Ovary (tissue), 7 donors: ENCODE measurements at regions not wholly inside any gene's neighbourhood (a gene's known extent, or its start where the extent isn't known, plus 50 kb on each side); places are given as distances from the start of the nearest gene placed in this dataset.

Source experiments
- DNase-seq, 5 donors: peaks; one replicate each; pipeline ENCODE4 v3.0.0-alpha.2; 2019 to 2020
- H3K27ac ChIP-seq, 2 donors: fragments of 200-600 bp; one replicate each; pipeline versions ENCODE4 v1.5.1 to v1.8.0; 2019 to 2022
- H3K27me3 ChIP-seq: fragments of 200-600 bp; one replicate; pipeline ENCODE4 v1.8.0; 2022
- H3K36me3 ChIP-seq: fragments of 200-600 bp; sonication (generic); one replicate; pipeline ENCODE4 v1.5.1; 2019
- H3K4me1 ChIP-seq: one replicate; pipeline ENCODE4 v1.8.1; 2013; ENCODE audit warnings: mild to moderate bottlenecking, moderate library complexity; ENCODE audit not compliant: insufficient read depth
- H3K4me3 ChIP-seq: fragments of 200-600 bp; sonication (generic); one replicate; pipeline ENCODE4 v1.5.1; 2017
- H3K9me3 ChIP-seq, 2 donors: fragments of 200-600 bp in 1 of 2; sonication (generic) in 1 of 2; one replicate each; pipeline versions ENCODE4 v1.5.1 to v1.8.1; 2013 to 2019; ENCODE audit warnings: mild to moderate bottlenecking in 1 of 2, moderate library complexity in 1 of 2
- EP300 ChIP-seq: sonication (generic); formaldehyde crosslinking; IDR thresholded peaks from one replicate; pipeline ENCODE4 v1.6.1; 2017; ENCODE audit warnings: antibody characterized with exemption
- POLR2A ChIP-seq: fragments of 450-650 bp; IDR thresholded peaks from one replicate; pipeline ENCODE4 v1.6.1; 2017; ENCODE audit warnings: antibody characterized with exemption, mild to moderate bottlenecking, moderate library complexity
- WGBS, 3 donors: extraction: QIAGEN DNeasy Blood & Tissue Kit in 1 of 3; methylation state at CpG; one replicate each; pipeline versions ENCODE4 v1.1.5 to v1.1.7; 2013 to 2017; 5-methylcytosine and 5-hydroxymethylcytosine counted together
- intact Hi-C, 4 donors: fragments of 100-400 bp; cut with DNase I; formaldehyde crosslinking; loops; one replicate each; pipeline versions ENCODE4 v1.11.0 to v1.15.1; 2022 to 2023
- TF ChIP-seq, protein P1 (sequence below), 3 donors: fragments of 450-650 bp in 2 of 3; fragments of 200-600 bp in 1 of 3; IDR thresholded peaks; one replicate each; pipeline versions ENCODE4 v1.5.1 to v1.8.0; 2016 to 2022; ENCODE audit warnings: antibody characterized with exemption in 3 of 3, mild to moderate bottlenecking in 1 of 3
- donor health status: DM: no; HTN: no; CAD: no; lungs with moderate emphysema.
- donor health status: DM: no; HTN: no; CAD: no.
- donor health status: Bipolar disorder and iron deficiency.
- donor health status: DM: no; HTN: no; CAD: no.
- donor health status: DM: yes; HTN: yes; CAD: no.

DNA sequence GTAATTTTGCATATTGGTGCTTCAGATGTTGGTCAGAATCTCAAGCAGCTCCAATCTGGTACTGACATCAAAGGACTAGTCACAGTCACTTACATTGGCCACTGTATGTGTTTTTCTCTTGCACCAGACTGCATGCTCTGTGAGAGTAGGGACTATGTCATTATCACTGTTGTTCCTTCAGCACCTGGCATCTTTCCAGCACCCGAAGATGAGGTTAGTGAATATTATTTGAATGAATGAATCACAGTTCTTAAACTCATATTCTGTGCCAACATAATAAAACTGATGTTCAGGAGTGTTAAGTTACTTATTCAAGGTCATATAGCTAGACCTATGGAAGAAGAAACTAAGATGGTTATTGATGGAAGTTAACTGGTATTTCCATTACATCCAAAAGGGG is 204.5 kb upstream of the TBX3 start:
- WGBS, 3 donors = 0 to 6% (median 3%) methylated on average over 1 of the region's 1 CpG
- no peak for DNase-seq
- intact Hi-C loops = no loop called here

DNA sequence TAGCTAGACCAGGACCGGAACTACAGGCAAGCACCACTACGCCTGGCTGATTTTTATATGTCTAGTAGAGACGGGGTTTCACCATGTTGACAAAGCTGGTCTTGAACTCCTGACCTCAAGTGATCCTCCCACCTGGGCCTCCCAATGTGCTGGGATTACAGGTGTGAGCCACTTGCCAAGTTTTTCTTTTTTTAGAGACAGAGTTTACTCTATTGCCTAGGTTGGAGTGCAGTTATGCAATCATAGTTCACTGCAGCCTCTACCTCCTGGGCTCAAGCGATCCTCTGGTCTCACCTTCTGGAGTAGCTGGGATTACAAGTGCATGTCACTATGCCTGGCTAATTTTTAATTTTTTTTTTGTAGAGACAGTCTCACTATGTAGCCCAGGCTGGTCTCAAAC is 201.5 kb upstream of the TBX3 start:
- no peaks in the 10 kb centered on the region for H3K9me3 ChIP-seq
- TF ChIP-seq, protein P1, sequence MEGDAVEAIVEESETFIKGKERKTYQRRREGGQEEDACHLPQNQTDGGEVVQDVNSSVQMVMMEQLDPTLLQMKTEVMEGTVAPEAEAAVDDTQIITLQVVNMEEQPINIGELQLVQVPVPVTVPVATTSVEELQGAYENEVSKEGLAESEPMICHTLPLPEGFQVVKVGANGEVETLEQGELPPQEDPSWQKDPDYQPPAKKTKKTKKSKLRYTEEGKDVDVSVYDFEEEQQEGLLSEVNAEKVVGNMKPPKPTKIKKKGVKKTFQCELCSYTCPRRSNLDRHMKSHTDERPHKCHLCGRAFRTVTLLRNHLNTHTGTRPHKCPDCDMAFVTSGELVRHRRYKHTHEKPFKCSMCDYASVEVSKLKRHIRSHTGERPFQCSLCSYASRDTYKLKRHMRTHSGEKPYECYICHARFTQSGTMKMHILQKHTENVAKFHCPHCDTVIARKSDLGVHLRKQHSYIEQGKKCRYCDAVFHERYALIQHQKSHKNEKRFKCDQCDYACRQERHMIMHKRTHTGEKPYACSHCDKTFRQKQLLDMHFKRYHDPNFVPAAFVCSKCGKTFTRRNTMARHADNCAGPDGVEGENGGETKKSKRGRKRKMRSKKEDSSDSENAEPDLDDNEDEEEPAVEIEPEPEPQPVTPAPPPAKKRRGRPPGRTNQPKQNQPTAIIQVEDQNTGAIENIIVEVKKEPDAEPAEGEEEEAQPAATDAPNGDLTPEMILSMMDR (IDR thresholded peaks at IDR 0.05) = no peak
- TF ChIP-seq POLR2A (no peak), EP300 (no peak)
- no peak overlapping the region for H3K27ac ChIP-seq
- H3K36me3 ChIP-seq = no peaks in the 10 kb centered on the region
- H3K4me1 ChIP-seq = no peaks in the 10 kb centered on the region
- WGBS, 3 donors = 85 to 89% (median 88%) methylated on average over 4 of the region's 4 CpGs
- no peak for DNase-seq
- H3K27me3 ChIP-seq = no peaks in the 10 kb centered on the region
- no peak overlapping the region for H3K4me3 ChIP-seq
- intact Hi-C loops = no loop called here

More for the DNA sequence above, 204.5 kb upstream of the TBX3 start:
- Histone ChIP-seq H3K4me1 (no peaks in the 10 kb centered on the region), H3K4me3 (no peak overlapping the region), H3K27me3 (no peaks in the 10 kb centered on the region), H3K36me3 (no peaks in the 10 kb centered on the region), H3K27ac (no peak overlapping the region), H3K9me3 (no peaks in the 10 kb centered on the region)
- TF ChIP-seq, protein P1 (IDR thresholded peaks at IDR 0.05) = no peak
- TF ChIP-seq POLR2A (no peak), EP300 (no peak)

DNA sequence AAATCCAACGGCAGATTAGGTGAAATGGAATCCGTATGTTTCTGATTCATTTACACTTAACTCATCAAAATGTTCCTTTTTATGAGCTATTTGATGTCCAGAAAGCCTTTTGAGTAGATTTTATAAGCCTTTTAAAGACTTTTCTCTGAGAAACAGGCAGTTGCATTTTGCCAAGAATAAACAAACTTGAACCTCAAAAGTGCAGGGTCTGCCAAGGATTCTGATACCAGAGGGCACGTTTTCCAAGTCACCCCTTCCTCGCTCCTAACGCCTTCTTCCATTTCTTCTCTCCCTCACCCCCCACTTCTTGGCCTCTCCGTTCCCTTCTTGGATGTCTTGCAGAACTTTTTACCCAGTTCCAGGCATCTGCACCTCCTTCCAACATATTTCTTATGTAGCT is 200.6 kb upstream of the TBX3 start:
- Histone ChIP-seq H3K27me3 (no peaks in the 10 kb centered on the region), H3K4me1 (no peaks in the 10 kb centered on the region), H3K9me3 (no peaks in the 10 kb centered on the region), H3K27ac (no peak overlapping the region), H3K4me3 (no peak overlapping the region), H3K36me3 (no peaks in the 10 kb centered on the region)
- DNase-seq = no peak
- TF ChIP-seq, protein P1 (IDR thresholded peaks at IDR 0.05) = no peak
- TF ChIP-seq EP300 = no peak
- 35 to 48% (median 36%) methylated on average over 6 of the region's 6 CpGs for WGBS, 3 donors
- intact Hi-C loops = no loop called here

DNA sequence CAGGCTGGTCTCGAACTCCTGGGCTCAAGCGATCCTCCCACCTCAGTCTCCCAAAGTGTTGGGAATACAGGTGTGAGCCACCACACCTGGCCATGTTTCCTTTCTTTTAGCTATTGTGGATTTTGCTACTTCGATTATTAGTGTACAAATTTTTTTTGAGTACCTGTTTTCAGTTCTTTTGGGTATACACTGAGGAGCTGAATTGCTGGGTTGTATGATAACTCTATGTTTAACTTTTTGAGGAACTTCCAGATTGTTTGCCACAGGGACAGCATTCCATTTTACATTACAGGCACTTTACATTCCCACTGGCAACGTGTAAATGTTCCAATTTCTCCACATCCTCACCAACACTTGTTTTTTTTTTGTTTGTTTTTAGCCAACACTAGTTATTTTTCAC is 198.1 kb upstream of the TBX3 start:
- no peaks in the 10 kb centered on the region for H3K36me3 ChIP-seq
- H3K9me3 ChIP-seq = no peaks in the 10 kb centered on the region
- WGBS, 3 donors = 88 to 92% (median 90%) methylated on average over 4 of the region's 4 CpGs
- TF ChIP-seq POLR2A (no peak), EP300 (no peak)
- TF ChIP-seq, protein P1 (IDR thresholded peaks at IDR 0.05) = no peak
- no peak overlapping the region for H3K4me3 ChIP-seq
- H3K27ac ChIP-seq = no peak overlapping the region
- peaks cover 2% of the 10 kb centered on the region for H3K4me1 ChIP-seq
- DNase-seq = no peak
- intact Hi-C loops = no loop called here
- no peaks in the 10 kb centered on the region for H3K27me3 ChIP-seq

DNA sequence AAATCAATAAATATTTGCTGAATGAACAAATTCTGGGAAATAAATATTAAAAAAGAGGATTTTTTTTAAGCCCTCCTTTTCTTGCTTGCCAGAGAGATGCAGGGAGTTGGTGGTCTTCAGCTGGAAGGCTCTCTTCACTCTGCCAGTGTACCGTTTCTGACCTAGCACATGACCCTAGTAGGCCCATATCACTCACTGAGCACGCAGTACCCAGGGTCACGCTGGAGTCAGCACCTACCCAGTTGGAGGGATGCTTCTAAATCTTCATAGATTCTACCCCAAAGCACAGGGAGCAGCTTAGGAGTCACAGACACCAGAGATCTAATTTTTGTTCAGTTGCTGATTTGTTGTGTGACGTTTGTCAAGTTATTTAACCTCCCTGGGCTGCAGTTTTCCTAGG is 195.4 kb upstream of the TBX3 start:
- H3K36me3 ChIP-seq = no peaks in the 10 kb centered on the region
- no peak overlapping the region for H3K27ac ChIP-seq
- intact Hi-C loops = no loop called here
- peaks cover 3% of the 10 kb centered on the region for H3K4me1 ChIP-seq
- H3K4me3 ChIP-seq = no peak overlapping the region
- WGBS, 3 donors = 83 to 94% (median 89%) methylated on average over 4 of the region's 4 CpGs
- H3K27me3 ChIP-seq = no peaks in the 10 kb centered on the region
- no peak for DNase-seq
- no peaks in the 10 kb centered on the region for H3K9me3 ChIP-seq
- TF ChIP-seq, protein P1 (IDR thresholded peaks at IDR 0.05) = no peak
